GM19397 (cell line): ENCODE measurements at regions not wholly inside any gene's neighbourhood (a gene's known extent, or its start where the extent isn't known, plus 50 kb on each side); places are given as distances from the start of the nearest gene placed in this dataset.

Experiments used
- ATAC-seq: cut with Tn5 transposase; IDR thresholded peaks from one replicate; pipeline ENCODE4 v1.9.1; 2021; ENCODE audit warnings: mild to moderate bottlenecking, moderate library complexity; ENCODE audit not compliant: unreplicated experiment

DNA sequence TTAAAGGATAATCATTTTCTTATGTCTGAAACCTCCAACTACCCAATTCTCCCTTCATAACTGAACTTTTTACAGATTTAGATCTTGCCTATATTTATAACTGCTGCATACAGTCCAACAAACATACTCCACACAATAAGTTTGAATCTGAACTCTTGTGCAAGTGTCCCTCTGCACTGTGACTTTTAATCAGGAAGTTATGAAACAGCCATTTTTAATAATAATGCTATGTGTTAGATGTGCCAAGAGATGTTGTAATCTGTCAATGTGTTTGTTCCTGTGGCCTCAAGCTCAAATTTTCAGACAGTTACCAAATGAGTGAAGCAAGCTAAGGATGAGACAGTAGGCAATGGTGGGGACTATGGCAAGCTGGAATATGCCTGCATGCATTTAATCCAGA, 57.6 kb upstream of the MTAP start:
- no peak for ATAC-seq

DNA sequence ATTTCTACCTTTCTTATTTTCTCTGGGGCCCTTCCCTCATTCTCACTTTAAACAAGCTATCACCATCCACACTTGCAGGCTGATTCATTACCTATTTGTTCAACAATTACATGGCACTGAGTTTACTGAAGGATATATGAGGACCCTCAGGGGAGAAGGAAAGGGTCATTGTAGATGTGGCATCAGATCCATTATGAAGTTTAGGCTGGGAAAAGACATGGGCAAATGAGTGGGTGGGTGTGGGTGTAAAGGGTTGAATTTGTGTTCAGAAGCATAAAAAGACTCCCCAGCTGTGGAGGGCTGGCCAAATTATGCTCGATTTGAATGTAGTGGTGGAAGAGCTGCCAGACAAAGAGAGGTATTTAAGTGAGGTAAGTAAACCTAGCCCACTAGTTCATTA, 55.9 kb upstream of the MTAP start:
- ATAC-seq, result no peak

DNA sequence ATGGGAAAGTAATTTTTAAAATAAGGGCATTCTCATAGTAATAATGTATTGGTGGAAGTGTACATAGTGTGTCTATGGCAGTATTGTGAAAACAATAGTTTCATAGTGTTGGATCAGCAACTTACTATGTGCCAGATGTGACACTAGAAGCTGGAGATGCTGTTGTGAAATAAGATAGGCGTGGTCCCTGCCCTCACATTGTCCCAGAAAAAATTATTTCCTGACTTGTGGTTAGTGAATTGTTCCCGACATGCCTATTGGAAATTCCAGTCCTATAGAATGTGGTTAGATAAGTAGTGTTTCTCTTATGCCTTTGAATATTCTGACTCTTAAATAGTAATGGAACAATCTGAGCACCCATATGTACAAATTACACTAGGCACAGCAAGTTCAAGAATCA, 55.3 kb upstream of the MTAP start:
- no peak for ATAC-seq

DNA sequence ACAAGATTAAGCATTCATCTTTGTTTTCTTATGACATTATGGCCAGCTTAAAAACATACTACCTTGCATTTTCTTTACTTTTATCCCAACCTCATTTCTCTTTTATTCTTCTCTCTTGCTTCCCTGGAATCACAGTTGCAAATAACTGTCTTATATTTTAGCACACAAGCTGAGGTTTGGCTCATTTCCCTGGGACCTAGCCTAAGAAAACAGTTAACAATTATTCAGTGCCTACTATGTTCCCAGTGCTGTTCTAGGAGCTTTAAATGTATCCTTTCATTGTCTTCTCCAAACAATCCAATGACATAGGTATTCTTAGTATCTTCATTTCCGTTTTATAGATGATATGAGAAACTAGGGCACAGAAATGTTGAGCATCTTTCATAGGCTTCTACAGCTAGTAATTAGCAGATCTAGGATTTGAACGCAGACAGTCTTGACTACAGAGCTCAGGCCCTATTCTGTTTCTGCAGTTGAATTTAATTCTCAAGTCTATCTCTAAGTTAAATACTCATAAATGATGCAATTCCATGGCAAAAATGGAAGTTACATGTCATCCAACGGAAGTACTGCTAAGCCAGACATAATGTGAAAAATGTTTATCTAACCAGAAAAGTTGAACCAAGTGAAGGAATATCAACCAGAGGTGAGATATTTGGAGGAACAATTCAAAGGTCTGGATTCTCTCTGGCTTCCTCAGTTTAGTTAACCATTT, 52.3 kb upstream of the MTAP start:
- ATAC-seq, result no peak

DNA sequence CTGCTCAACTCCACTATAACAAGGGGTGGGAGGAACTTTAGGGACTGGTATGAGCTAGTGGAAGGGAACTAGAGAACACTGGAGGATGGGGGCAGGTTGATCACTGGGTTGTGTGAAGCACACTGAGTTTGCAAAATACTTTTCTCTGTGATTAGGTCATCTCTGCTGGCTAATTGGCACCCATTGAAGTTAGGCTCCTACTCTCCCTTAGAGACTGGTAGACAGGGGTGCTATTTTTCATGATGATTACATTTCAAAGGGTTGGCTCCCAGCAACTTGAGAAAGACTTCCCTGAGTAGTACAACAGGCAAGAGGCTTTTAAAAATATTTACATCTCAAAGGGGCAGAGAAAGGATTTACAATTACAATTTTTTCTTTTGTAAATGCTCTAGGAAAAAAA, 50.4 kb upstream of the MTAP start:
- ATAC-seq, result no peak
